ENCODE measurements at regions not wholly inside any gene's neighbourhood (a gene's known extent, or its start where the extent isn't known, plus 50 kb on each side); places are given as distances from the start of the nearest gene placed in this dataset.

DNA sequence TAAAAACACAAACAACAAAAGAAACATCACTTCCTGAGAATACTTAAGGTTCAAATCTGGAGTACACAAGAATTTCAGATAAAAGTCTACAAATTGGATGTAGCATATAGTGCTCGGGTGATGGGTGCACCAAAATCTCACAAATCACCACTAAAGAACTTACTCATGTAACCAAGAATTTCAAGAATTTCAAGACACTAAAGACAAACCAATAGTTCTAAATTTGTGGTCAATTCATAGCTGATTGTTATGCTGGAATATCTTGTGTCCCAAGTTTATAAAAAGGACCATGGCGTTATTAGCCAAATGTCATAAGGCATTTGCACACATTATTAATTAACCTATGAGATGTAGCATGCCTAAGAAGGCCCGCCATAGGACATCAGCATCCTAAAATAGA lies 1204.1 kb upstream of the AUTS2 start:
- Histone ChIP-seq H3K4me3 (ENCODE audit: insufficient read depth, low read depth, low read length) (no peak overlapping the region), H3K4me1 (ENCODE audit: insufficient read depth, low read length) (no peaks in the 10 kb centered on the region), H3K4me2 (ENCODE audit: low read length) (no peak overlapping the region), H3K27ac (ENCODE audit: low read depth, low read length) (no peak overlapping the region), H3K36me3 (ENCODE audit: insufficient read depth, low read length) (no peaks in the 10 kb centered on the region), H2AFZ (ENCODE audit: low read depth, low read length) (no peak overlapping the region), H3K27me3 (ENCODE audit: insufficient read depth, low read length) (no peaks in the 10 kb centered on the region), H3K9me3 (ENCODE audit: insufficient read depth, low read depth, low read length) (no peaks in the 10 kb centered on the region), H3K9ac (ENCODE audit: low read length) (no peak overlapping the region), H4K20me1 (ENCODE audit: insufficient read depth, low read length) (no peaks in the 10 kb centered on the region), H3K79me2 (ENCODE audit: insufficient read depth, low read length) (no peaks in the 10 kb centered on the region)
- TF ChIP-seq EZH2 (IDR thresholded peaks at IDR 0.05; ENCODE audit: insufficient read depth, low read length), result no peak
- TF ChIP-seq, protein P1, sequence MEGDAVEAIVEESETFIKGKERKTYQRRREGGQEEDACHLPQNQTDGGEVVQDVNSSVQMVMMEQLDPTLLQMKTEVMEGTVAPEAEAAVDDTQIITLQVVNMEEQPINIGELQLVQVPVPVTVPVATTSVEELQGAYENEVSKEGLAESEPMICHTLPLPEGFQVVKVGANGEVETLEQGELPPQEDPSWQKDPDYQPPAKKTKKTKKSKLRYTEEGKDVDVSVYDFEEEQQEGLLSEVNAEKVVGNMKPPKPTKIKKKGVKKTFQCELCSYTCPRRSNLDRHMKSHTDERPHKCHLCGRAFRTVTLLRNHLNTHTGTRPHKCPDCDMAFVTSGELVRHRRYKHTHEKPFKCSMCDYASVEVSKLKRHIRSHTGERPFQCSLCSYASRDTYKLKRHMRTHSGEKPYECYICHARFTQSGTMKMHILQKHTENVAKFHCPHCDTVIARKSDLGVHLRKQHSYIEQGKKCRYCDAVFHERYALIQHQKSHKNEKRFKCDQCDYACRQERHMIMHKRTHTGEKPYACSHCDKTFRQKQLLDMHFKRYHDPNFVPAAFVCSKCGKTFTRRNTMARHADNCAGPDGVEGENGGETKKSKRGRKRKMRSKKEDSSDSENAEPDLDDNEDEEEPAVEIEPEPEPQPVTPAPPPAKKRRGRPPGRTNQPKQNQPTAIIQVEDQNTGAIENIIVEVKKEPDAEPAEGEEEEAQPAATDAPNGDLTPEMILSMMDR (IDR thresholded peaks at IDR 0.05; ENCODE audit: insufficient read depth, low read depth, low read length), result no peak
- Mint-ChIP-seq H3K4me3 (ENCODE audit: unreplicated experiment) (no peak overlapping the region), H3K9me3 (ENCODE audit: unreplicated experiment) (peaks cover 4% of the 10 kb centered on the region), H3K27me3 (ENCODE audit: low read depth, unreplicated experiment) (no peaks in the 10 kb centered on the region), H3K36me3 (ENCODE audit: low read depth, unreplicated experiment) (no peaks in the 10 kb centered on the region), H3K27ac (ENCODE audit: unreplicated experiment) (no peak overlapping the region), H3K4me1 (ENCODE audit: low read depth, unreplicated experiment) (no peaks in the 10 kb centered on the region)
- peak; percentile 27 for DNase-seq (ENCODE audit: low read depth)
- FAIRE-seq, result peak; percentile 59

DNA sequence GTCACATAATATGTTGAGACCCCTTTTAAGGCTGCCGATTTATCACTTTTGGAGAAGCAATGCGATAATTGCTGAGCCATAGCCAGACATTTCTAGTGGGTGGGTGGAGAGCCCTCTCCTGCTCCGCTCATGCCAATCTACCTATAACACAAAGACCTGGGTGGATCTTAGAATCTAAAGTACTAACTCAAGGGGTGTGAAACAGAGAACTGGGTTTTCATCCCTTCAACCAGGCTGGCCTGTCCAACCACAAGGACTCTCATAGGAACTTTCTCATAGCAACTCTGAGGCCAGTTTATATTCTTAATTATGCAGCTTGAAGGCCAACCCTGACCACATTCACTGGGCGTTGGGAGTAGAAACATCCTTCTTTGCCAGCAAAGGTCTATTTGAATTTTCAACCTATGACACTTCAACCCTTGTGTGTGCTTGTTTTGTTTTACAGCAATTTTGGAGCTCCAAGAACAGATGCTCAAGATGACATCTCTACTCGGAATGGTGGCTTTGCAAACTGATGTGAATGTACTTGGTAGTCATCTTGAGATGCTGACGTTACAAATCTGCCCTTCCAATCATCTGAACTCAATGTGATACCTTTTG lies 1198.2 kb upstream of the AUTS2 start:
- Histone ChIP-seq H4K20me1 (ENCODE audit: insufficient read depth, low read length) (no peaks in the 10 kb centered on the region), H3K27me3 (ENCODE audit: insufficient read depth, low read length) (no peaks in the 10 kb centered on the region), H3K9ac (ENCODE audit: low read length) (no peak overlapping the region), H2AFZ (ENCODE audit: low read depth, low read length) (no peak overlapping the region), H3K9me3 (ENCODE audit: insufficient read depth, low read depth, low read length) (no peaks in the 10 kb centered on the region), H3K79me2 (ENCODE audit: insufficient read depth, low read length) (no peaks in the 10 kb centered on the region), H3K27ac (ENCODE audit: low read depth, low read length) (no peak overlapping the region), H3K4me2 (ENCODE audit: low read length) (no peak overlapping the region), H3K4me1 (ENCODE audit: insufficient read depth, low read length) (no peaks in the 10 kb centered on the region), H3K36me3 (ENCODE audit: insufficient read depth, low read length) (no peaks in the 10 kb centered on the region), H3K4me3 (ENCODE audit: insufficient read depth, low read depth, low read length) (no peak overlapping the region)
- Mint-ChIP-seq H3K27me3 (ENCODE audit: low read depth, unreplicated experiment) (no peaks in the 10 kb centered on the region), H3K36me3 (ENCODE audit: low read depth, unreplicated experiment) (no peaks in the 10 kb centered on the region), H3K4me1 (ENCODE audit: low read depth, unreplicated experiment) (no peaks in the 10 kb centered on the region), H3K9me3 (ENCODE audit: unreplicated experiment) (peaks cover 5% of the 10 kb centered on the region), H3K4me3 (ENCODE audit: unreplicated experiment) (no peak overlapping the region), H3K27ac (ENCODE audit: unreplicated experiment) (no peak overlapping the region)
- TF ChIP-seq, protein P1 (IDR thresholded peaks at IDR 0.05; ENCODE audit: insufficient read depth, low read depth, low read length), result no peak
- no peak for TF ChIP-seq EZH2 (IDR thresholded peaks at IDR 0.05; ENCODE audit: insufficient read depth, low read length)
- no peak for FAIRE-seq
- peak; percentile 3 for DNase-seq (ENCODE audit: low read depth)

DNA sequence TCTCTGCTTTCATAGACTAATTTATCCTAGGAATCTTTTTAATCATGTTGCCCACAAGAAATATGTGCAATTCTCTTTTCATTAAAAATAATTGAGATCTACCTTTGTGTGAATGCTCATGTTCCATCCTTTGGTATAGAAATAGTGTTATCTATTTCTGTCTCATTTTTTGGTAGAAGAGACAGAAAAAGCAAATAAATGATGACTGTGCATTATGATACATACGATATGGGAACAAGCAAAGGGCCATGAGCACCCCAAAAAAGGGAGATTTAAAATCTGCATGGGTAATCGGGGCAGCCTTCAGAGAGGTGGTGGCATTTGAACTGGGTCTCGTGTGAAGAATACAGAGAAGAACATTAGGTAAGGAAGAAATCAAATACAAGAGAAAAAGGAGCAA lies 1197.5 kb upstream of the AUTS2 start:
- Mint-ChIP-seq H3K4me1 (ENCODE audit: low read depth, unreplicated experiment) (no peaks in the 10 kb centered on the region), H3K9me3 (ENCODE audit: unreplicated experiment) (peaks cover 5% of the 10 kb centered on the region), H3K36me3 (ENCODE audit: low read depth, unreplicated experiment) (no peaks in the 10 kb centered on the region), H3K27ac (ENCODE audit: unreplicated experiment) (no peak overlapping the region), H3K4me3 (ENCODE audit: unreplicated experiment) (no peak overlapping the region), H3K27me3 (ENCODE audit: low read depth, unreplicated experiment) (no peaks in the 10 kb centered on the region)
- Histone ChIP-seq H3K36me3 (ENCODE audit: insufficient read depth, low read length) (no peaks in the 10 kb centered on the region), H3K4me1 (ENCODE audit: insufficient read depth, low read length) (no peaks in the 10 kb centered on the region), H3K9ac (ENCODE audit: low read length) (no peak overlapping the region), H2AFZ (ENCODE audit: low read depth, low read length) (no peak overlapping the region), H4K20me1 (ENCODE audit: insufficient read depth, low read length) (no peaks in the 10 kb centered on the region), H3K27ac (ENCODE audit: low read depth, low read length) (no peak overlapping the region), H3K4me3 (ENCODE audit: insufficient read depth, low read depth, low read length) (no peak overlapping the region), H3K79me2 (ENCODE audit: insufficient read depth, low read length) (no peaks in the 10 kb centered on the region), H3K27me3 (ENCODE audit: insufficient read depth, low read length) (no peaks in the 10 kb centered on the region), H3K9me3 (ENCODE audit: insufficient read depth, low read depth, low read length) (no peaks in the 10 kb centered on the region), H3K4me2 (ENCODE audit: low read length) (no peak overlapping the region)
- FAIRE-seq, result no peak
- TF ChIP-seq EZH2 (IDR thresholded peaks at IDR 0.05; ENCODE audit: insufficient read depth, low read length), result no peak
- TF ChIP-seq, protein P1 (IDR thresholded peaks at IDR 0.05; ENCODE audit: insufficient read depth, low read depth, low read length), result no peak
- DNase-seq (ENCODE audit: low read depth), result no peak

Measured in astrocyte (in vitro differentiated cells and primary cell).